ENCODE measurements at regions not wholly inside any gene's neighbourhood (a gene's known extent, or its start where the extent isn't known, plus 50 kb on each side); places are given as distances from the start of the nearest gene placed in this dataset.
A peak's percentile ranks its signal among the peaks of the same experiment; 100 is the strongest.

DNA sequence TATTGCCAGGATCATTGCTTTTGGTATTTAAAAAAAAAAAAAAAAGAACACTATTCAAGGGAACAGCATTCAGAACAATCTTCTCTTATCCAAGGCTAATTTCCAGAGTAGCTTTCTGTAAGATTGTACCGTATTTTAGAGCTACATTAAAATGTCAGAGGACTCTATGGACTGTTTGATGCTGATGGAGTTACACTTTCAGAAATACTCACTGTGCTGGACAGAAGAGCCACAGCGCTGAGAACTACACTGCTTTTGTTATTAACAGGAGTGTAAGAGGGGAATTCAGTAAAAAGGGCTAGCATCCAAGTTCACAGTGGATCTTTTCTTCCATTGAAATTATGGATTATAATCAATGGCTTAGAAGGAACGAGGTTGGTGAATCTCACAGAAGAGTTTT, 247.7 kb downstream of the AHR start:
- ChIA-PET POLR2A (no interaction called here), CTCF (no interaction called here)
- DNase-seq (ENCODE audit: low read depth in 1 of 2, low spot score in 1 of 2) (no peak), FAIRE-seq (no peak), ATAC-seq (no peak)
- Histone ChIP-seq H3K27ac (0 out of 6 replicates have a peak overlapping the region, but pooled peaks of 1 of the 2 experiments have one; percentile 48), H3K4me3 (no peak overlapping the region), H3K4me1 (peaks cover 12% of the 10 kb centered on the region; the same call in 2 of the 3 replicates), H3K4me2 (0 out of 3 replicates have a peak overlapping the region, but pooled peaks have one; percentile 13), H3K9me3 (no peaks in the 10 kb centered on the region)
- 84% methylated on average over 3 of the region's 3 CpGs for WGBS (ENCODE audit: missing lambda C conversion rate)
- no peak for TF ChIP-seq SREBF2 (IDR thresholded peaks at IDR 0.05)
- TF ChIP-seq POLR2A (IDR thresholded peaks at IDR 0.05; ENCODE audit: low read length): no peak
- TF ChIP-seq PHF8 (IDR thresholded peaks at IDR 0.05; ENCODE audit: borderline replicate concordance, low read depth): no peak
- TF ChIP-seq KDM5A (IDR thresholded peaks at IDR 0.05): no peak
- TF ChIP-seq HOXB5 (CRISPR knock-in tag; IDR thresholded peaks at IDR 0.05): no peak
- TF ChIP-seq KDM1A (IDR thresholded peaks at IDR 0.05; ENCODE audit: low read depth): no peak
- TF ChIP-seq MAZ (IDR thresholded peaks at IDR 0.05; ENCODE audit: borderline replicate concordance, low read depth, low read length): no peak

DNA sequence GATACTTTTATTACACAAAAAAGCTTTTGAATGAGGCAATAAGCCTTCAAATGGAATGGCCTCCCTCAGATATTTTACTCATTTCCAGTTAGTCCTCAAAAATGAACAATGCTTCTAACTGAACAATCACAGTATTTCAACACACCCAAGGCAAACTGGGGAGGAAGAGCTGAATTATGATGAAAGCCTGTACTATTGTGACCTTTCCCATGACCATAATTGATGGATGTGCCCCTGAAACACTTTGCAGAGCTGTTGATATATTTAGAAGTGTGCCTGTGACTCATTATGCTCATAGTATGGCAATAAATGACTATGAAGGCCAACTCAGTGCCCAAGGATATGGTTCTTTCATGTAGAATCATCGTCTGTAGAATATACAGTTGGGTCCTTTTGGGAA, 248.1 kb downstream of the AHR start:
- ChIA-PET POLR2A (no interaction called here), CTCF (no interaction called here)
- no peaks in the 10 kb centered on the region for H3K9me3 ChIP-seq
- H3K4me1 ChIP-seq: peaks cover 12% of the 10 kb centered on the region; the same call in 2 of the 3 replicates
- FAIRE-seq (no peak), DNase-seq (ENCODE audit: low read depth in 1 of 2, low spot score in 1 of 2) (peak in 1 of 2 experiments; percentile 47), ATAC-seq (no peak)
- TF ChIP-seq KDM1A (IDR thresholded peaks at IDR 0.05; ENCODE audit: low read depth): no peak
- TF ChIP-seq HDAC2 (IDR thresholded peaks at IDR 0.05): no peak
- TF ChIP-seq HOXB5 (CRISPR knock-in tag; IDR thresholded peaks at IDR 0.05): no peak
- TF ChIP-seq, protein P1, sequence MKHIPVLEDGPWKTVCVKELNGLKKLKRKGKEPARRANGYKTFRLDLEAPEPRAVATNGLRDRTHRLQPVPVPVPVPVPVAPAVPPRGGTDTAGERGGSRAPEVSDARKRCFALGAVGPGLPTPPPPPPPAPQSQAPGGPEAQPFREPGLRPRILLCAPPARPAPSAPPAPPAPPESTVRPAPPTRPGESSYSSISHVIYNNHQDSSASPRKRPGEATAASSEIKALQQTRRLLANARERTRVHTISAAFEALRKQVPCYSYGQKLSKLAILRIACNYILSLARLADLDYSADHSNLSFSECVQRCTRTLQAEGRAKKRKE (CRISPR knock-in tag; IDR thresholded peaks at IDR 0.05; ENCODE audit: low read depth): no peak
- 0 out of 5 replicates have a peak, but pooled peaks of 1 of the 2 experiments have one; percentile 27 for TF ChIP-seq JUN (IDR thresholded peaks at IDR 0.05)
- no peak for TF ChIP-seq ZFP36 (IDR thresholded peaks at IDR 0.05; ENCODE audit: borderline replicate concordance, partially characterized antibody)
- no peak for TF ChIP-seq MYC (IDR thresholded peaks at IDR 0.05; ENCODE audit: borderline replicate concordance, low read length)
- peak in 1 of 2 experiments; percentile 25; a peak in 2 of 5 replicates for TF ChIP-seq RAD21 (conservative IDR thresholded peaks at IDR 0.05 in 1 of 2, IDR thresholded peaks at IDR 0.05 in 1 of 2)
- TF ChIP-seq, protein P2, sequence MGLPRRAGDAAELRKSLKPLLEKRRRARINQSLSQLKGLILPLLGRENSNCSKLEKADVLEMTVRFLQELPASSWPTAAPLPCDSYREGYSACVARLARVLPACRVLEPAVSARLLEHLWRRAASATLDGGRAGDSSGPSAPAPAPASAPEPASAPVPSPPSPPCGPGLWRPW (IDR thresholded peaks at IDR 0.05): peak; percentile 57; the same call in 1 of the 2 replicates
- TF ChIP-seq HEYL (CRISPR knock-in tag; IDR thresholded peaks at IDR 0.05): no peak
- no peak for TF ChIP-seq MAFK (IDR thresholded peaks at IDR 0.05; ENCODE audit: partially characterized antibody)
- TF ChIP-seq ZSCAN20 (CRISPR knock-in tag; IDR thresholded peaks at IDR 0.05): no peak
- no peak for TF ChIP-seq ZC3H11A (IDR thresholded peaks at IDR 0.05)
- no peak for TF ChIP-seq NPAS2 (CRISPR knock-in tag; IDR thresholded peaks at IDR 0.05; ENCODE audit: borderline replicate concordance)
- TF ChIP-seq, protein P3, sequence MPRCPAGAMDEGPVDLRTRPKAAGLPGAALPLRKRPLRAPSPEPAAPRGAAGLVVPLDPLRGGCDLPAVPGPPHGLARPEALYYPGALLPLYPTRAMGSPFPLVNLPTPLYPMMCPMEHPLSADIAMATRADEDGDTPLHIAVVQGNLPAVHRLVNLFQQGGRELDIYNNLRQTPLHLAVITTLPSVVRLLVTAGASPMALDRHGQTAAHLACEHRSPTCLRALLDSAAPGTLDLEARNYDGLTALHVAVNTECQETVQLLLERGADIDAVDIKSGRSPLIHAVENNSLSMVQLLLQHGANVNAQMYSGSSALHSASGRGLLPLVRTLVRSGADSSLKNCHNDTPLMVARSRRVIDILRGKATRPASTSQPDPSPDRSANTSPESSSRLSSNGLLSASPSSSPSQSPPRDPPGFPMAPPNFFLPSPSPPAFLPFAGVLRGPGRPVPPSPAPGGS (IDR thresholded peaks at IDR 0.05): 0 out of 3 replicates have a peak, but pooled peaks have one; percentile 48
- TF ChIP-seq FOSL2 (IDR thresholded peaks at IDR 0.05): 0 out of 2 replicates have a peak, but pooled peaks have one; percentile 42
- TF ChIP-seq FOSL2 (CRISPR knock-in tag; IDR thresholded peaks at IDR 0.05): peak; percentile 45
- peak; percentile 73; the same call in 1 of the 2 replicates for TF ChIP-seq JUNB (IDR thresholded peaks at IDR 0.05)
- peak; percentile 6 to 29; a peak in 1 of 4 replicates for TF ChIP-seq CEBPB (IDR thresholded peaks at IDR 0.05)
- peak; percentile 39 to 66; a peak in 3 of 5 replicates for TF ChIP-seq EP300 (IDR thresholded peaks at IDR 0.05)
- WGBS (ENCODE audit: missing lambda C conversion rate): 75% methylated on average over 1 of the region's 1 CpG
- 0 out of 6 replicates have a peak overlapping the region, but pooled peaks of 1 of the 2 experiments have one; percentile 48 for H3K27ac ChIP-seq
- 0 out of 3 replicates have a peak overlapping the region, but pooled peaks have one; percentile 13 for H3K4me2 ChIP-seq
- no peak overlapping the region for H3K4me3 ChIP-seq
